K562 (cell line): ENCODE measurements at regions not wholly inside any gene's neighbourhood (a gene's known extent, or its start where the extent isn't known, plus 50 kb on each side); places are given as distances from the start of the nearest gene placed in this dataset.

Source experiments
- CTCF ChIP-seq, 3 experiments: IDR thresholded peaks in 2 of 3; conservative IDR thresholded peaks in 1 of 3; 2 replicates each; pipeline ENCODE4 v1.5.1; 2011 to 2012; ENCODE audit warnings: low read length in 3 of 3, mild to moderate bottlenecking in 3 of 3, control low read depth in 2 of 3, improper control_type of control experiment in 1 of 3, inconsistent platforms in 1 of 3, low read depth in 1 of 3, mixed read lengths in 1 of 3, moderate library complexity in 1 of 3; ENCODE audit not compliant: insufficient read depth in 2 of 3
- EZH2 ChIP-seq: IDR thresholded peaks from 2 replicates; pipeline ENCODE4 v1.6.1; 2012; ENCODE audit warnings: low read depth, mild to moderate bottlenecking, inconsistent platforms, low read length, borderline replicate concordance
- HES1 ChIP-seq: fragments of 450-650 bp; IDR thresholded peaks from 2 replicates; pipeline ENCODE4 v1.6.1; 2016; ENCODE audit warnings: low read depth, mild to moderate bottlenecking, moderate library complexity
- NFE2L1 ChIP-seq: fragments of 450-650 bp; IDR thresholded peaks from 2 replicates; pipeline ENCODE4 v1.6.1; 2016; ENCODE audit warnings: missing genetic modification characterization, low read depth, mild to moderate bottlenecking, missing compliant biosample characterization, moderate library complexity, borderline replicate concordance
- POLR2AphosphoS5 ChIP-seq: IDR thresholded peaks from 2 replicates; pipeline ENCODE4 v1.6.1; 2011; ENCODE audit warnings: mild to moderate bottlenecking, low read depth, low read length, moderate library complexity; ENCODE audit not compliant: control insufficient read depth, insufficient read depth
- SP1 ChIP-seq: sonication (generic); formaldehyde crosslinking; IDR thresholded peaks from 2 replicates; pipeline ENCODE4 v1.8.1; 2022; ENCODE audit warnings: mild to moderate bottlenecking, missing genetic modification reagents
- ZBTB12 ChIP-seq: fragments of 250-450 bp; sonication (Bioruptor Pico); IDR thresholded peaks from 2 replicates; pipeline ENCODE4 v1.4.0; 2020
- ZNF121 ChIP-seq: sonication (generic); formaldehyde crosslinking; conservative IDR thresholded peaks from 2 replicates; pipeline ENCODE4 v1.8.0; 2022; ENCODE audit warnings: missing genetic modification reagents
- ZNF24 ChIP-seq: fragments of 450-650 bp; IDR thresholded peaks from 2 replicates; pipeline ENCODE4 v1.6.1; 2016
- ZNF280A ChIP-seq: fragments of 450-650 bp; IDR thresholded peaks from 2 replicates; pipeline ENCODE4 v1.6.1; 2018; ENCODE audit warnings: mild to moderate bottlenecking, low read depth; ENCODE audit not compliant: partially characterized antibody
- ZNF79 ChIP-seq: fragments of 250-450 bp; sonication (Bioruptor Pico); IDR thresholded peaks from 2 replicates; pipeline ENCODE4 v1.4.0; 2020; ENCODE audit warnings: low read depth, mild to moderate bottlenecking, moderate library complexity

- TF ChIP-seq NFE2L1 (tag) (no peak), ZNF121 (CRISPR knock-in tag) (no peak), CTCF (IDR thresholded peaks at IDR 0.05 in 2 of 3, conservative IDR thresholded peaks at IDR 0.05 in 1 of 3; ENCODE audit: insufficient read depth in 2 of 3, low read depth in 1 of 3, low read length in 3 of 3) (no peak), ZNF79 (CRISPR knock-in tag) (no peak), ZNF24 (no peak), HES1 (no peak), EZH2 (no peak), SP1 (CRISPR knock-in tag) (no peak), POLR2AphosphoS5 (no peak), ZNF280A (no peak), ZBTB12 (no peak)
Observed at GRCh38 chr4:32206756-32207155, 1486.6 kb downstream of the PCDH7 start.
